Uterus (tissue), 2 donors: ENCODE measurements at regions not wholly inside any gene's neighbourhood (a gene's known extent, or its start where the extent isn't known, plus 50 kb on each side); places are given as distances from the start of the nearest gene placed in this dataset.

Experiments
- POLR2A ChIP-seq, 2 donors: fragments of 450-650 bp; IDR thresholded peaks; one replicate each; pipeline ENCODE4 v1.6.1; 2016; ENCODE audit warnings: antibody characterized with exemption in 2 of 2, mild to moderate bottlenecking in 1 of 2, moderate library complexity in 1 of 2
- TF ChIP-seq, protein P1 (sequence below), 4 experiments: fragments of 200-600 bp in 2 of 4; fragments of 450-650 bp in 2 of 4; sonication (generic) in 2 of 4; IDR thresholded peaks; one replicate each; pipeline ENCODE4 v1.5.1; 2016 to 2019; ENCODE audit warnings: antibody characterized with exemption in 4 of 4, mild to moderate bottlenecking in 2 of 4, moderate library complexity in 1 of 4

DNA sequence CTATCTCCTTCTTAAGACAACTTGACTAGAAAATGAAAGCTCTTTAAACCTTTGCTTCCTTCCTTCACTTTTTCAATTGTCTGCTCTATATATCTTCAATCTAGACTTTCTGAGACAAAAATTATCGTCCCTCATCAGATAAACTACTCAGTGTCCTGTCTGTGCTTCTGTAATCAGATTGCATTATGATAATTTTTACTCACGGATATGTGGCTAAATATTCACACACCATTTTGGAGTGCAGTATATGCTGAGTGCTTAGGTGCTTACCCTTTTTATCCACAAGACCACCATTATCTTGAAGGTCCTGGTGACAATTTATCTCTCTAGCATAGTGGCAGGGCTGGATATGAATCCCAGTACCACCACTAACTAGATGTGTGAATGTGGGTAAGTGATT is 1012.3 kb downstream of the TUSC7 start:
- TF ChIP-seq POLR2A (IDR thresholded peaks at IDR 0.05), result no peak
- TF ChIP-seq, protein P1, sequence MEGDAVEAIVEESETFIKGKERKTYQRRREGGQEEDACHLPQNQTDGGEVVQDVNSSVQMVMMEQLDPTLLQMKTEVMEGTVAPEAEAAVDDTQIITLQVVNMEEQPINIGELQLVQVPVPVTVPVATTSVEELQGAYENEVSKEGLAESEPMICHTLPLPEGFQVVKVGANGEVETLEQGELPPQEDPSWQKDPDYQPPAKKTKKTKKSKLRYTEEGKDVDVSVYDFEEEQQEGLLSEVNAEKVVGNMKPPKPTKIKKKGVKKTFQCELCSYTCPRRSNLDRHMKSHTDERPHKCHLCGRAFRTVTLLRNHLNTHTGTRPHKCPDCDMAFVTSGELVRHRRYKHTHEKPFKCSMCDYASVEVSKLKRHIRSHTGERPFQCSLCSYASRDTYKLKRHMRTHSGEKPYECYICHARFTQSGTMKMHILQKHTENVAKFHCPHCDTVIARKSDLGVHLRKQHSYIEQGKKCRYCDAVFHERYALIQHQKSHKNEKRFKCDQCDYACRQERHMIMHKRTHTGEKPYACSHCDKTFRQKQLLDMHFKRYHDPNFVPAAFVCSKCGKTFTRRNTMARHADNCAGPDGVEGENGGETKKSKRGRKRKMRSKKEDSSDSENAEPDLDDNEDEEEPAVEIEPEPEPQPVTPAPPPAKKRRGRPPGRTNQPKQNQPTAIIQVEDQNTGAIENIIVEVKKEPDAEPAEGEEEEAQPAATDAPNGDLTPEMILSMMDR (IDR thresholded peaks at IDR 0.05), result no peak
